HEK293T (cell line): ENCODE measurements at regions not wholly inside any gene's neighbourhood (a gene's known extent, or its start where the extent isn't known, plus 50 kb on each side); places are given as distances from the start of the nearest gene placed in this dataset.

Source experiments
- CTCF ChIA-PET: fragments of 350-600 bp; formaldehyde crosslinking; extraction: SDS; loops from one replicate; lab custom pipeline; 2021; ENCODE audit warnings: antibody characterized with exemption, inconsistent platforms; lab: Yijun Ruan, JAX
- POLR2A ChIA-PET: fragments of 350-600 bp; formaldehyde crosslinking; extraction: SDS; loops from one replicate; lab custom pipeline; 2020; ENCODE audit warnings: antibody characterized with exemption, inconsistent platforms; lab: Yijun Ruan, JAX
- DNase-seq: peaks from one replicate; pipeline ENCODE4 v3.0.0; 2012; ENCODE audit warnings: mixed read lengths; ENCODE audit errors: extremely low spot score
- ARNT ChIP-seq: fragments of 450-650 bp; IDR thresholded peaks from 2 replicates; pipeline ENCODE4 v1.6.1; 2017; ENCODE audit warnings: mild to moderate bottlenecking
- BHLHE40 ChIP-seq: fragments of 450-650 bp; IDR thresholded peaks from 2 replicates; pipeline ENCODE4 v1.6.1; 2016; ENCODE audit warnings: mild to moderate bottlenecking, moderate library complexity, borderline replicate concordance
- CTBP1 ChIP-seq: fragments of 450-650 bp; IDR thresholded peaks from 2 replicates; pipeline ENCODE4 v1.6.1; 2016; ENCODE audit warnings: borderline replicate concordance
- ELF4 ChIP-seq: fragments of 450-650 bp; IDR thresholded peaks from 2 replicates; pipeline ENCODE4 v1.6.1; 2017; ENCODE audit warnings: antibody characterized with exemption
- FOXA1 ChIP-seq: fragments of 450-650 bp; IDR thresholded peaks from 2 replicates; pipeline ENCODE4 v1.6.1; 2016; ENCODE audit warnings: mild to moderate bottlenecking
- FOXK2 ChIP-seq: fragments of 450-650 bp; IDR thresholded peaks from 2 replicates; pipeline ENCODE4 v1.6.1; 2016; ENCODE audit warnings: mild to moderate bottlenecking
- FOXM1 ChIP-seq: fragments of 450-650 bp; IDR thresholded peaks from 2 replicates; pipeline ENCODE4 v1.6.1; 2017; ENCODE audit warnings: mild to moderate bottlenecking, borderline replicate concordance
- HDGF ChIP-seq: fragments of 450-650 bp; IDR thresholded peaks from 2 replicates; pipeline ENCODE4 v1.6.1; 2017; ENCODE audit warnings: antibody characterized with exemption, borderline replicate concordance
- L3MBTL2 ChIP-seq: fragments of 450-650 bp; conservative IDR thresholded peaks from 2 replicates; pipeline ENCODE4 v1.6.1; 2016; ENCODE audit warnings: mild to moderate bottlenecking
- LEF1 ChIP-seq: fragments of 450-650 bp; IDR thresholded peaks from 2 replicates; pipeline ENCODE4 v1.6.1; 2017; ENCODE audit warnings: mild to moderate bottlenecking, borderline replicate concordance
- NFRKB ChIP-seq: fragments of 450-650 bp; IDR thresholded peaks from 2 replicates; pipeline ENCODE4 v1.6.1; 2016; ENCODE audit warnings: mild to moderate bottlenecking, moderate library complexity
- PKNOX1 ChIP-seq: fragments of 450-650 bp; IDR thresholded peaks from 2 replicates; pipeline ENCODE4 v1.6.1; 2016
- SP1 ChIP-seq: fragments of 450-650 bp; IDR thresholded peaks from 2 replicates; pipeline ENCODE4 v1.6.1; 2017
- SUZ12 ChIP-seq: fragments of 450-650 bp; IDR thresholded peaks from 2 replicates; pipeline ENCODE4 v1.6.1; 2016; ENCODE audit warnings: mild to moderate bottlenecking
- TARDBP ChIP-seq: fragments of 450-650 bp; IDR thresholded peaks from 2 replicates; pipeline ENCODE4 v1.6.1; 2016
- ZNF384 ChIP-seq: fragments of 450-650 bp; IDR thresholded peaks from 2 replicates; pipeline ENCODE4 v1.6.1; 2016

- no peak for DNase-seq
- no peak for TF ChIP-seq SP1
- TF ChIP-seq TARDBP = no peak
- TF ChIP-seq ARNT = no peak
- TF ChIP-seq PKNOX1 = no peak
- no peak for TF ChIP-seq ELF4
- TF ChIP-seq ZNF384 = no peak
- no peak for TF ChIP-seq CTBP1
- TF ChIP-seq FOXM1 = no peak
- TF ChIP-seq SUZ12 = no peak
- TF ChIP-seq FOXK2 = no peak
- no peak for TF ChIP-seq BHLHE40
- ChIA-PET POLR2A (no interaction called here), CTCF (no interaction called here)
Observed at GRCh38 chr4:14241574-14241973, 614.0 kb upstream of the BOD1L1 start.

- ChIA-PET POLR2A (no interaction called here), CTCF (interaction anchor here (0.5 kb wide), 1 partner anchor 31 kb away, joined by 3 read pairs; no protein-coding TSS in a partner anchor)
- DNase-seq = no peak
- TF ChIP-seq FOXM1 (no peak), ELF4 (no peak), ARNT (no peak), BHLHE40 (no peak), ZNF384 (no peak), PKNOX1 (no peak), SP1 (no peak), HDGF (no peak), TARDBP (no peak)
Observed at GRCh38 chr4:14247767-14248166, 620.2 kb upstream of the BOD1L1 start.

GRCh38 chr4:14249226-14249625 lies 621.7 kb upstream of the BOD1L1 start:
- TF ChIP-seq FOXK2 (no peak), ELF4 (no peak)
- no peak for DNase-seq
- ChIA-PET CTCF (no interaction called here), POLR2A (no interaction called here)

GRCh38 chr4:14254252-14254651 lies 626.7 kb upstream of the BOD1L1 start:
- TF ChIP-seq NFRKB (no peak), TARDBP (no peak)
- CTCF ChIA-PET = no interaction called here
- DNase-seq = peak; percentile 24
- POLR2A ChIA-PET = no interaction called here

- no peak for DNase-seq
- ChIA-PET CTCF (no interaction called here), POLR2A (no interaction called here)
- TF ChIP-seq FOXM1 (no peak), ZNF384 (no peak), NFRKB (no peak)
Observed at GRCh38 chr4:14254926-14255325, 627.4 kb upstream of the BOD1L1 start.

GRCh38 chr4:14257903-14258302 lies 630.4 kb upstream of the BOD1L1 start:
- no peak for DNase-seq
- POLR2A ChIA-PET = no interaction called here
- CTCF ChIA-PET = no interaction called here

GRCh38 chr4:14259936-14260335 lies 632.4 kb upstream of the BOD1L1 start:
- TF ChIP-seq FOXK2 (no peak), HDGF (no peak), FOXM1 (no peak), FOXA1 (no peak), BHLHE40 (no peak), SUZ12 (no peak), TARDBP (no peak), ZNF384 (no peak), CTBP1 (no peak), L3MBTL2 (no peak)
- POLR2A ChIA-PET = no interaction called here
- CTCF ChIA-PET = no interaction called here
- no peak for DNase-seq

More at GRCh38 chr4:14257903-14258302, 630.4 kb upstream of the BOD1L1 start:
- TF ChIP-seq L3MBTL2 = no peak
- no peak for TF ChIP-seq ELF4
- TF ChIP-seq CTBP1 = no peak
- no peak for TF ChIP-seq ARNT
- TF ChIP-seq BHLHE40 = no peak
- no peak for TF ChIP-seq LEF1
- no peak for TF ChIP-seq FOXA1
- TF ChIP-seq HDGF = no peak
- TF ChIP-seq NFRKB = no peak

- ChIA-PET CTCF (no interaction called here), POLR2A (no interaction called here)
- no peak for TF ChIP-seq FOXM1
- DNase-seq = no peak
Observed at GRCh38 chr4:14260591-14260990, 633.1 kb upstream of the BOD1L1 start.
